ENCODE measurements at regions not wholly inside any gene's neighbourhood (a gene's known extent, or its start where the extent isn't known, plus 50 kb on each side); places are given as distances from the start of the nearest gene placed in this dataset.

DNA sequence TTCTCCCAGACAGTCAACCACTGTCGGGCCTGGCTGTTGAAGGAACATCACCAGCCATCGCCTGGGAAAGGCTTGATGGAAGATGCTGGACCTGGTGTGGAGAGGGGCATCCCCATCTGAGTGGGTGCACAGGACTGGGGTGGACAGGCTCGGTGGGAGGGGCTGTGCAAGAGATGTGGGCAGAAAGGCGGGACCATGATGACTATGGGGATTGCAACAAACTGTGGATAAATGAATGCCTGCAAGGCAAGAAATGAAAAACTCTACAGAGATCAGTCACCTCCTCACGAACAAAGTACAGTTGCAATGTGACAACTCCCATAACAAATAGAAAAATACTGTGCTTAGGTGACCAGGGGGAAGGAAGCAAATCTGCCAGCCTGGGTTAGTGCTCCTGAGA is 171.9 kb upstream of the GPR12 start:
- Histone ChIP-seq H3K9me3 (ENCODE audit: low read depth) (no peaks in the 10 kb centered on the region), H3K4me3 (no peak overlapping the region), H3K9me2 (replicated peaks; ENCODE audit: insufficient read depth) (no peaks in the 10 kb centered on the region), H3K4me2 (no peak overlapping the region), H3K36me3 (replicated peaks; ENCODE audit: insufficient read depth, low read depth) (no peaks in the 10 kb centered on the region), H4K20me1 (ENCODE audit: insufficient read depth, poor library complexity, severe bottlenecking) (no peaks in the 10 kb centered on the region), H3K27me3 (peaks cover 5% of the 10 kb centered on the region), H2AFZ (no peak overlapping the region), H3K79me2 (no peaks in the 10 kb centered on the region), H3K27ac (no peak overlapping the region), H3K4me1 (ENCODE audit: insufficient read depth) (no peaks in the 10 kb centered on the region)
- 80% methylated on average over 5 of the region's 5 CpGs for WGBS (ENCODE audit: low lambda C conversion rate, missing lambda C conversion rate)
- TF ChIP-seq, protein P1, sequence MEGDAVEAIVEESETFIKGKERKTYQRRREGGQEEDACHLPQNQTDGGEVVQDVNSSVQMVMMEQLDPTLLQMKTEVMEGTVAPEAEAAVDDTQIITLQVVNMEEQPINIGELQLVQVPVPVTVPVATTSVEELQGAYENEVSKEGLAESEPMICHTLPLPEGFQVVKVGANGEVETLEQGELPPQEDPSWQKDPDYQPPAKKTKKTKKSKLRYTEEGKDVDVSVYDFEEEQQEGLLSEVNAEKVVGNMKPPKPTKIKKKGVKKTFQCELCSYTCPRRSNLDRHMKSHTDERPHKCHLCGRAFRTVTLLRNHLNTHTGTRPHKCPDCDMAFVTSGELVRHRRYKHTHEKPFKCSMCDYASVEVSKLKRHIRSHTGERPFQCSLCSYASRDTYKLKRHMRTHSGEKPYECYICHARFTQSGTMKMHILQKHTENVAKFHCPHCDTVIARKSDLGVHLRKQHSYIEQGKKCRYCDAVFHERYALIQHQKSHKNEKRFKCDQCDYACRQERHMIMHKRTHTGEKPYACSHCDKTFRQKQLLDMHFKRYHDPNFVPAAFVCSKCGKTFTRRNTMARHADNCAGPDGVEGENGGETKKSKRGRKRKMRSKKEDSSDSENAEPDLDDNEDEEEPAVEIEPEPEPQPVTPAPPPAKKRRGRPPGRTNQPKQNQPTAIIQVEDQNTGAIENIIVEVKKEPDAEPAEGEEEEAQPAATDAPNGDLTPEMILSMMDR (IDR thresholded peaks at IDR 0.05; ENCODE audit: poor library complexity) = no peak
- TF ChIP-seq EZH2 (IDR thresholded peaks at IDR 0.05; ENCODE audit: borderline replicate concordance) = no peak
- TF ChIP-seq EZH2phosphoT487 (IDR thresholded peaks at IDR 0.05; ENCODE audit: low read depth, severe bottlenecking, unreplicated experiment) = no peak
- no peak for DNase-seq (ENCODE audit: low spot score)

DNA sequence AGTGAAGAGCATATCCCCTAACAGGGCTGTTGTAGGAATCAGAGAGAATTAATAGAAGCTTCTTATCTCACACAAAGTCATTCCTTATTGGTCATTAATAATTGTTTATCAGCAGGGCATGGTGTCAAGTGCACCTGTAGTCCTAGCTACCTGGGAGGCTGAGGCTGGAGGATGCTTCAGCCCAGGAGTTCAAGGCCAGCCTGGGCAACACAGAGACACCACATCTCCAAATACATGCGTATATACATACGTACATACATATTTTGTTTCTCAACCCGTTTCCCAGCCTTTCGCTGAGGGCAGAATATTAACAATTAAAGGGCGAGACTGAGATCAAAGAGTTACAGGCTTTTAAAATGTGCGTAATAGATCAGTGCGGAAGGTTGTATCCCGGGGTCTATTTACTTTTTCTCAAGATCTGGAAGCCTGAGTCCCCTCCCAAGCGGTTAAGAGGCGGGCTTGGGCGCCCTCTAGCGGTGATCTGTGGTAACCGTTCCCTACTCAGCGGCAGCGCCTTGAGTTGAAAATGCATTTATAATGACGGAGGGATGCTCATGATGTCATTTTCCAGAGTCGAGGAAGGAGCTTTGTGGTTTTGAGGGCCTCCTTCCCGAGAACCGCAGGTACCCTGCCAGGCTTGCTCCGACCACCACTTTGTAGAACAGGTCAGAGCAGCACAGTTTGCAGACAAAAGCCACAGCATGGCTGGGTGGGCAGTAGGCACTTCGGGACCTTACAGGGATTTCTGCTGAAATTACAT is 169.6 kb upstream of the GPR12 start:
- H2AFZ ChIP-seq = no peak overlapping the region
- no peaks in the 10 kb centered on the region for H3K4me1 ChIP-seq (ENCODE audit: insufficient read depth)
- H3K27me3 ChIP-seq = peaks cover 5% of the 10 kb centered on the region
- no peaks in the 10 kb centered on the region for H3K36me3 ChIP-seq (replicated peaks; ENCODE audit: insufficient read depth, low read depth)
- no peak overlapping the region for H3K27ac ChIP-seq
- TF ChIP-seq EZH2 (IDR thresholded peaks at IDR 0.05; ENCODE audit: borderline replicate concordance) = no peak
- TF ChIP-seq, protein P1 (IDR thresholded peaks at IDR 0.05; ENCODE audit: poor library complexity) = peak; percentile 98
- no peak for TF ChIP-seq EZH2phosphoT487 (IDR thresholded peaks at IDR 0.05; ENCODE audit: low read depth, severe bottlenecking, unreplicated experiment)
- DNase-seq (ENCODE audit: low spot score) = peak; percentile 87
- H3K9me2 ChIP-seq (replicated peaks; ENCODE audit: insufficient read depth) = no peaks in the 10 kb centered on the region
- peak overlapping the region; percentile 67 for H3K4me2 ChIP-seq
- H3K4me3 ChIP-seq = no peak overlapping the region
- WGBS (ENCODE audit: low lambda C conversion rate, missing lambda C conversion rate) = 10% methylated on average over 21 of the region's 21 CpGs
- H3K79me2 ChIP-seq = no peaks in the 10 kb centered on the region
- no peaks in the 10 kb centered on the region for H3K9me3 ChIP-seq (ENCODE audit: low read depth)
- no peaks in the 10 kb centered on the region for H4K20me1 ChIP-seq (ENCODE audit: insufficient read depth, poor library complexity, severe bottlenecking)

DNA sequence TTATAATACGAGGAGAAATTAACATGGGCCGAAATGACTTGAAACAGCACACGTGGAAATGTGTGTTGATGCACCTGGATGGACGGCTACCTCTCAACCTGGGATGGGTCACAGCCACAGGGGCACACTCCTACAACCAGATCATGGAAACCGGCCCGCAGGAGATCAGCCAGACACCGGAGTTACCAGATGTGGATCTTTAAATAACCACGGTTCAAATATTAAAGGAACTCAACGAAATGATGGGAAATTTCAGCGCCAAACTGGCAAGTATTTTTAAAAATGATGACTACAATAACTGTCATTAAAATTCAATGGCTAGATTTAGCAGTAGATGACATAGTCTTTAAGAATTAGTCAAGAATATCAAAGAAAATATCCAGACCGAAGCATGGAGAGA is 166.9 kb upstream of the GPR12 start:
- no peak for DNase-seq (ENCODE audit: low spot score)
- no peaks in the 10 kb centered on the region for H4K20me1 ChIP-seq (ENCODE audit: insufficient read depth, poor library complexity, severe bottlenecking)
- H3K27me3 ChIP-seq = peaks cover 5% of the 10 kb centered on the region
- no peak overlapping the region for H3K27ac ChIP-seq
- WGBS (ENCODE audit: low lambda C conversion rate, missing lambda C conversion rate) = 92% methylated on average over 11 of the region's 11 CpGs
- H3K4me1 ChIP-seq (ENCODE audit: insufficient read depth) = peaks cover 6% of the 10 kb centered on the region
- H3K79me2 ChIP-seq = no peaks in the 10 kb centered on the region
- no peaks in the 10 kb centered on the region for H3K9me3 ChIP-seq (ENCODE audit: low read depth)
- H3K4me2 ChIP-seq = no peak overlapping the region
- no peaks in the 10 kb centered on the region for H3K9me2 ChIP-seq (replicated peaks; ENCODE audit: insufficient read depth)
- H3K4me3 ChIP-seq = no peak overlapping the region
- no peak for TF ChIP-seq EZH2phosphoT487 (IDR thresholded peaks at IDR 0.05; ENCODE audit: low read depth, severe bottlenecking, unreplicated experiment)
- TF ChIP-seq EZH2 (IDR thresholded peaks at IDR 0.05; ENCODE audit: borderline replicate concordance) = no peak
- TF ChIP-seq, protein P1 (IDR thresholded peaks at IDR 0.05; ENCODE audit: poor library complexity) = no peak
- H3K36me3 ChIP-seq (replicated peaks; ENCODE audit: insufficient read depth, low read depth) = no peaks in the 10 kb centered on the region
- H2AFZ ChIP-seq = no peak overlapping the region
